ENCODE measurements at regions not wholly inside any gene's neighbourhood (a gene's known extent, or its start where the extent isn't known, plus 50 kb on each side); places are given as distances from the start of the nearest gene placed in this dataset.

DNA sequence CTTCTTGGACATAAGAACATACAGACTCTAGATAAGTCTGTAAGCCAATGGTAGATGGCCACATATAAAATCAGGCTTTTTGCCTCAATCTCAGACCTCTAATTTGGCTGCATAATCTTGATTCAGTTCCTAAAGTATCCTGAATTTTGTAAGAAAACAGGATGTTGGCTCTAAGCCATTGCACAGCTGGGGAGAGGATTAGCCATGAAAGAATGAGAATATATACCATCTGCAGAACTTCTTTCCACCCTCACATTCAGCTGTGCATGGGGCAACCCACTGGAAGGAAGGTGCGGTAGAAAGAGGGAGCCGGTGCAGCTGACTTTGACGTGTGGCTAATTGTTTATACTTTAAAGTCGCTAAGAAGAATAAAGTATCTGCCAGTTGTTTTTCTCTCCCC is 1061.6 kb upstream of the FAM98A start (continued):
- TF ChIP-seq, protein P1, sequence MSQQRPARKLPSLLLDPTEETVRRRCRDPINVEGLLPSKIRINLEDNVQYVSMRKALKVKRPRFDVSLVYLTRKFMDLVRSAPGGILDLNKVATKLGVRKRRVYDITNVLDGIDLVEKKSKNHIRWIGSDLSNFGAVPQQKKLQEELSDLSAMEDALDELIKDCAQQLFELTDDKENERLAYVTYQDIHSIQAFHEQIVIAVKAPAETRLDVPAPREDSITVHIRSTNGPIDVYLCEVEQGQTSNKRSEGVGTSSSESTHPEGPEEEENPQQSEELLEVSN (IDR thresholded peaks at IDR 0.05) = no peak
- TF ChIP-seq POLR2AphosphoS5 (IDR thresholded peaks at IDR 0.05; ENCODE audit: low read depth, low read length) = no peak
- no peak for TF ChIP-seq SIRT6 (IDR thresholded peaks at IDR 0.05; ENCODE audit: low read length)
- TF ChIP-seq SP2 (IDR thresholded peaks at IDR 0.05; ENCODE audit: low read length) = no peak
- no peak for TF ChIP-seq CHD1 (IDR thresholded peaks at IDR 0.05; ENCODE audit: low read depth, low read length)

Data from H1 (cell line).